KMS-11 (cell line): ENCODE measurements at regions not wholly inside any gene's neighbourhood (a gene's known extent, or its start where the extent isn't known, plus 50 kb on each side); places are given as distances from the start of the nearest gene placed in this dataset.

Experiments
- H2AFZ ChIP-seq: fragments of 200-600 bp; sonication (generic); 2 replicates; pipeline ENCODE4 v1.6.1; 2016; ENCODE audit warnings: antibody characterized with exemption, mixed run types, low read depth
- H3K27ac ChIP-seq: fragments of 200-600 bp; sonication (generic); 2 replicates; pipeline ENCODE4 v1.6.1; 2016; ENCODE audit warnings: mild to moderate bottlenecking, mixed run types
- H3K27me3 ChIP-seq: fragments of 200-600 bp; sonication (generic); 2 replicates; pipeline ENCODE4 v1.6.1; 2017; ENCODE audit warnings: mild to moderate bottlenecking, low read depth, mixed run types, moderate library complexity; ENCODE audit not compliant: insufficient read depth
- H3K36me3 ChIP-seq: fragments of 200-600 bp; sonication (generic); 2 replicates; pipeline ENCODE4 v1.6.1; 2017; ENCODE audit warnings: mild to moderate bottlenecking, mixed run types; ENCODE audit not compliant: insufficient read depth
- H3K4me1 ChIP-seq: fragments of 200-600 bp; sonication (generic); 2 replicates; pipeline ENCODE4 v1.6.1; 2016; ENCODE audit warnings: mild to moderate bottlenecking, low read depth, mixed run types; ENCODE audit not compliant: poor library complexity, severe bottlenecking
- H3K4me2 ChIP-seq: fragments of 200-600 bp; sonication (generic); 2 replicates; pipeline ENCODE4 v1.7.0; 2016; ENCODE audit warnings: mild to moderate bottlenecking, mixed run types
- H3K4me3 ChIP-seq: fragments of 200-600 bp; sonication (generic); IDR thresholded peaks from 2 replicates; pipeline ENCODE4 v1.6.1; 2017; ENCODE audit warnings: low read depth, low read length, mixed read lengths; ENCODE audit not compliant: insufficient read depth
- H3K79me2 ChIP-seq: fragments of 200-600 bp; sonication (generic); 2 replicates; pipeline ENCODE4 v1.6.1; 2016; ENCODE audit warnings: low read depth, mixed run types; ENCODE audit not compliant: insufficient read depth
- H3K9ac ChIP-seq: fragments of 200-600 bp; sonication (generic); 2 replicates; pipeline ENCODE4 v1.6.1; 2016; ENCODE audit warnings: mild to moderate bottlenecking, mixed run types
- H4K20me1 ChIP-seq: fragments of 200-600 bp; sonication (generic); 2 replicates; pipeline ENCODE4 v1.6.1; 2016; ENCODE audit warnings: mild to moderate bottlenecking, mixed run types; ENCODE audit not compliant: insufficient read depth
- TF ChIP-seq, protein P1 (sequence below): fragments of 200-600 bp; sonication (generic); conservative IDR thresholded peaks from 2 replicates; pipeline ENCODE4 v1.6.1; 2017; ENCODE audit warnings: low read depth, mild to moderate bottlenecking, antibody characterized with exemption, low read length, moderate library complexity, mixed read lengths

DNA sequence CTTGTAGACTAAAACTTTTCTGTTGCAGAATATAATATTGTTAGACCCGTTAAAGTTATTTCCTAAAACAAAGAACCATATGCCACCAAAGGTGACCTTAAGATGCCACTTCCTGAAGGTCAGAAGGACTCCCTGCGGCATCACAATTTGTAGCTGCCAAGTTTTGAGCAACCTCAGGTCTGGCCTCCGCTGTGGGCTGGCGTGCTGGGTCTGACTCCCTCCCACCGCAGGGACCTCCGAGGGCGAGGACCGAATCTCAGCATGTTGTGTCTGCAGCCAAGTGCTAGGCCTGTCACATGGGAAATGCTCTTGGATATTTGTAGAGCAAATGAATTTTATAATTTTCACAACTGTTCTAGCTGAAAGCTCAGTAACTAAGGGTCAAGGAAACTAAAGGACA, 285.9 kb downstream of the NDUFA10 start:
- H3K27me3 ChIP-seq: no peaks in the 10 kb centered on the region; the same call in 1 of the 2 replicates
- TF ChIP-seq, protein P1, sequence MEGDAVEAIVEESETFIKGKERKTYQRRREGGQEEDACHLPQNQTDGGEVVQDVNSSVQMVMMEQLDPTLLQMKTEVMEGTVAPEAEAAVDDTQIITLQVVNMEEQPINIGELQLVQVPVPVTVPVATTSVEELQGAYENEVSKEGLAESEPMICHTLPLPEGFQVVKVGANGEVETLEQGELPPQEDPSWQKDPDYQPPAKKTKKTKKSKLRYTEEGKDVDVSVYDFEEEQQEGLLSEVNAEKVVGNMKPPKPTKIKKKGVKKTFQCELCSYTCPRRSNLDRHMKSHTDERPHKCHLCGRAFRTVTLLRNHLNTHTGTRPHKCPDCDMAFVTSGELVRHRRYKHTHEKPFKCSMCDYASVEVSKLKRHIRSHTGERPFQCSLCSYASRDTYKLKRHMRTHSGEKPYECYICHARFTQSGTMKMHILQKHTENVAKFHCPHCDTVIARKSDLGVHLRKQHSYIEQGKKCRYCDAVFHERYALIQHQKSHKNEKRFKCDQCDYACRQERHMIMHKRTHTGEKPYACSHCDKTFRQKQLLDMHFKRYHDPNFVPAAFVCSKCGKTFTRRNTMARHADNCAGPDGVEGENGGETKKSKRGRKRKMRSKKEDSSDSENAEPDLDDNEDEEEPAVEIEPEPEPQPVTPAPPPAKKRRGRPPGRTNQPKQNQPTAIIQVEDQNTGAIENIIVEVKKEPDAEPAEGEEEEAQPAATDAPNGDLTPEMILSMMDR: no peak

DNA sequence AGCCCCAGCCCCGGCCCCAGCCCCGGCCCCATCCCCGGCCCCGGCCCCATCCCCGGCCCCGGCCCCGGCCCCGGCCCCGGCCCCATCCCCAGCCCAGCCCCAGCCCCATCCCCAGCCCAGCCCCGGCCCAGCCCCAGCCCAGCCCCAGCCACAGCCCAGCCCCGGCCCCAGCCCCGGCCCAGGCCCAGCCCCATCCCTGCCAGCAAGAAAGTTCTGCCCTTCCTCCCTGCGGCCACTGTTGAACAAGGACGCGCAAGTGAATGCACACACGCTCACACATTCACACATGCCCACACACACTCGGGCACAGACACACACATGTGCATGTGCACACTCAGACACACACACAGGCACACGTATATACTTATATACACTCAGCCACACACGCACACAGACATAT, 287.0 kb downstream of the NDUFA10 start:
- Histone ChIP-seq H3K79me2 (no peaks in the 10 kb centered on the region), H3K4me1 (no peaks in the 10 kb centered on the region), H3K36me3 (no peaks in the 10 kb centered on the region), H4K20me1 (no peaks in the 10 kb centered on the region), H3K27ac (no peak overlapping the region), H3K4me2 (no peak overlapping the region), H3K9ac (no peak overlapping the region), H3K4me3 (no peak overlapping the region), H2AFZ (no peak overlapping the region), H3K27me3 (no peaks in the 10 kb centered on the region; the same call in 1 of the 2 replicates)
- TF ChIP-seq, protein P1: no peak

More for the DNA sequence above, 285.9 kb downstream of the NDUFA10 start:
- H3K4me1 ChIP-seq: no peaks in the 10 kb centered on the region
- no peak overlapping the region for H3K4me3 ChIP-seq
- H3K27ac ChIP-seq: no peak overlapping the region
- no peaks in the 10 kb centered on the region for H4K20me1 ChIP-seq
- no peak overlapping the region for H3K4me2 ChIP-seq
- H3K9ac ChIP-seq: no peak overlapping the region
- H2AFZ ChIP-seq: no peak overlapping the region
- H3K36me3 ChIP-seq: no peaks in the 10 kb centered on the region
- H3K79me2 ChIP-seq: no peaks in the 10 kb centered on the region

DNA sequence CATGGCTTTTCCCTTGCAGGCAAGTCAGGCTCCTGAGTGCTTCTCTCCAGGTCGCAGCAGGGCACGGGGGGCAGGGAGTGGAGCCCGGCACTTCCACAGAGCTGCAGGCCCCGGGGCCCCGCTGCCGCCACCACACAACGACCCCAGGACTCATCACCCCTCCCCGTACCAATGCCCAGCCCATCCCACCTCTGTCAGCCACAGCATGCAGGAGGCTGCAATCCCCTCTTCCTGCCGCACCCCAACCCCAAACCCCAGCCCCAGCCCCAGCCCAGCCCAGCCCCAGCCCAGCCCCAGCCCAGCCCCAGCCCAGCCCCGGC, 288.0 kb downstream of the NDUFA10 start:
- Histone ChIP-seq H3K36me3 (no peaks in the 10 kb centered on the region), H3K4me1 (no peaks in the 10 kb centered on the region), H3K79me2 (no peaks in the 10 kb centered on the region), H3K9ac (no peak overlapping the region), H2AFZ (no peak overlapping the region), H3K4me2 (no peak overlapping the region), H3K4me3 (no peak overlapping the region), H4K20me1 (no peaks in the 10 kb centered on the region), H3K27me3 (no peaks in the 10 kb centered on the region), H3K27ac (no peak overlapping the region)
- TF ChIP-seq, protein P1: no peak

DNA sequence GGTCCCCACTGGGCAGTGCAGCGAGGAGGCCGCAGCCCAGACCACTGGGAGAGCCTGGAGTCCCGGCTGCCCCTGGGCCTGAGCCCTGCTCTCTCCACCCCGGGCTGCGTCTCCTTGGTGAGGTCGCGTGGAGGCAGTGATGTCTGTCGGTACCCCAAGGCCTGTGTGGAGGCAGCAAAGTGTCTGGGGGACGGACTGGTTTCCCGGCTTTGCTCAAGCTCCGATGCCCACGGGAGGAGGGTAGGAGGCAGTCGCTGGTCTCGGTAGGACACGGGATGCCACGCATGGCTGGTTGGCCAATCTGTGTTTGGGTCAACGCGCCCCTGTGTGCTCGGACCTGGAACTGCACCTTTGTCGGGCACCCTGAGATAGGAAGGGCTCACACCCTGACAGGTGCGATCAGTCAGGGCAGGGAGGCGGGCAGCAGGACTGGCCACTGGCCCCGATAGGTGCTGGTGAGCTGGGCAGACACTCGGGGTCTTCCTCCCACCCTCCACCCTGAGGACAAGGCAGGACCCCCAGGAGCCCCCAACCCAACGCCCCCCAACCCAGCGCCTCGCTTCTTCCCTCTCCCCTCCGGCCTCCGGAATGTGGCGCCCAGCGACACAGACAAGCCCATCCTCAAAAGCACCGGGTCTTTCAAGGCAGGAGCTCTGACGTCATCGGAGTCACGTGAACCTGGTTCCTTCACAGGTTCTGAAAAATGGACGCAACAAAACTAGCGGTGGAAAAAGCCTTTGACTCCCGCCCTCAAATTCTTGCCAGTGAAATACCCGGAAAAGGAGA, 288.6 kb downstream of the NDUFA10 start:
- H3K79me2 ChIP-seq: no peaks in the 10 kb centered on the region
- H4K20me1 ChIP-seq: no peaks in the 10 kb centered on the region
- H3K36me3 ChIP-seq: no peaks in the 10 kb centered on the region
- no peak overlapping the region for H3K27ac ChIP-seq
- no peak overlapping the region for H3K4me3 ChIP-seq
- TF ChIP-seq, protein P1: no peak
- no peaks in the 10 kb centered on the region for H3K4me1 ChIP-seq
- H2AFZ ChIP-seq: no peak overlapping the region
- H3K27me3 ChIP-seq: no peaks in the 10 kb centered on the region
- no peak overlapping the region for H3K9ac ChIP-seq
- H3K4me2 ChIP-seq: no peak overlapping the region
